ENCODE measurements at regions not wholly inside any gene's neighbourhood (a gene's known extent, or its start where the extent isn't known, plus 50 kb on each side); places are given as distances from the start of the nearest gene placed in this dataset.
"Not testable (repeated sequence)": the region's sequence is repeated elsewhere in the genome, so short reads cannot be mapped to it uniquely, and the experiment has no call there.

DNA sequence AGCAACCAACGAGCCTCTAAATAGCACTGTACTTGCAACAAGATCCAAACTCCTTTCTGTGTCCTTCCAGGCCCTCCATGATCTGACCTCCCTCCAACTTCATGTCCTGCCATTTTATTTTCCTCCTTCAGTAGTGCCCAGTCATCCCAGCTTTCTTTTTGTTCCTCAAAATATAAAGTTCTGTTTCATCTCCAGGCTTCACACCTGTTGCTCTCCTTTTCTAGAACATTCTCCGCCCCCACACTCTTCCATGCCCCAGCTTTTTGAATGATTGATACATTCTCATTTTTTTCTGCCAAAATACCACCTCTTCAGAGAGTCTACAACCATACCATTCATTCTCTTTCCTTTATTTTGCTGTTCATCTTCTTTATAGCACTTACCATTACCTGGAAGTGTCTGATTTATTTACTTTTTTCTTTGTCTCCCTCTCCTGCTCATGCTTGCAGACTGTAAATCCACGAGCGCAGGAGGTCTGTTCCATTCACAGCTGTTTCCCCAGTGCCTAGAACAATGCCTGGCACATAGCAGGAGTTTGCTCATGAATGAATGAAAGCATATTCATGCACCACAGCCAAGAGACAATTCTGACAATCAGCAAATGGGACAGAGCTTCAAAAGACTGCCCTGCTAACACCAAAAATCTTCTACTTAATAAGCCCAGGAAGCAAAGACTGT lies 296.4 kb downstream of the RPAP3 start:
- no peak for DNase-seq (ENCODE audit: low read depth)

DNA sequence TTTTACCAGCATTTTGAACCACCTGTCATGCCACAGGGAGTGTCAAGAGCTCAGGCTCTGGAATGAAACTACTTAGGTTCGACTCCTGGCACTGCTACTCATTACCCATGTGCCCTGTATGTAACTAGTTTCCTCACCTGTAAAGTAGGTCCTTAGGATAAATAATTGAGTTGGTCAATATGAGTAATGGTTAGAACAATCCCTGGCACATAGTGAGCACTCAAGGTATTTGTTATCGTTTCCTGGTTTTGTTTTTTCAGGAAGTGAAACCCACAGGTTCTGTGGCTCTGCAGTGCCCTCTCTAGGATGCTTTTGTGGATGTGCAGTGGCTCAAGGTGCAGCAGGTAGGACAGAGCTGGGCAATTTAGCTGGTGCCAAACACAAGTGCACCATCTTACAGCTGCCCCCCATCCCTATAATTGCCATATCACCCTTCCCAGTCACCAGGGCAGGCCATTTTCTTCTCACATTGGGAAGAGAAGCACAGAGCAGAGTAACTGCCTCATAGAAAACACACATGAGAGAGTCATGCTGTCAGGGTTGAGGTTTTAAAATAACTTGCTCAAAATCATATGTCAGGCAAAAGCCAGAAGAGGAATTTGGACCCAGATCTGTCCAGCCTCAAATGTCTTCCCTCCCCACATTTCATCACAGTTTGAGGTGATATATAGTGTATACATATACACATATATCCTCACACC lies 297.5 kb downstream of the RPAP3 start:
- DNase-seq (ENCODE audit: low read depth) = no peak

DNA sequence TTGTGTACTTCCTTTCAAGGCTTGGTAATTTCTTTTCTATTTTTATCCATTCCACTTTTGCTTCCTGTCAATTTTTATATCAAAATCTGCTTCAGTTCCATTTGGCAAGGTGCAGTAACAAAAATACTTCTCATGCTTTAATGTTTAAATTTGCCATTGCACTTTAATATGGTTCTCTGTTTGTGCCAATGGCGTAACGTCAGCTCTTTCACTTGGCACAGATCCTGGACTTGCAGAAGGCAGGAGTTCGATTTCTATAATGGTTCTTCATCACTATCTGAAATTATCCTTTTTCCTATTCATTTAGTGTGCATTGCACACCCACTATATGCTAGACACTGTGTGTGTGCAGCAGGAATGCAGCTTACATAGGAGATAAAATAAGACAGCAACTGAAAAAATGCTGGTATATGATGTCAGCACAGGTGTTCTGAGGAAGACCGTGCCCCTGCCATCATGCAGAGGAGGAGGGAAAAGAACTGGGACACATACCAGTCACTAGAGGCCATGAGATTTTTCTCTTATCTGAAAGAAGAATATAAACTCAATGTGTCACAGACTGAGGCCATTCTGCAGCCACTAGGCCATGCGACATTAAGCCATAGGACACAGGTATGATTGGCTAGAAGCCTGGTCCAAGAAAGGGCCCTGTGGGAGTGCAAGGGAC lies 298.2 kb downstream of the RPAP3 start:
- DNase-seq (ENCODE audit: low read depth) = no peak

DNA sequence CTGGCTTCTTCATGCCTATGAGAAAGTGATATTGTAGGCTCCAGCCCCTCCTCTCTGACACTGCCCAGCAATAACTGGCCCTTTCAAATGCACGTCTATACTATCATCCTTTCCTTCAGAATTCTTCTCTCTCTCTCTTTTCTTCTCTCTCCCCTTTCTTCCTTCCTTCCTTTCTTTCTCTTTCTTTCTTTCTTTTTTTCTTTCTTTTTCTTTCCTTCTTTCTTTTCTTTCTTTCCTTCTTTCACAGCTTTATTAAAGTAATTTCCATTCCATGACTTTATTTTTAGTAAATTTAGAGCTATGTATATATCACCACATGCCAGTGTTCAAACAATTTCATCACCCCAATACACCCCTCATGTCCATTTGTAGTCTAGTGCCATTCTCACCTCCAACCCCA lies 302.1 kb downstream of the RPAP3 start:
- DNase-seq (ENCODE audit: low read depth) = no peak

GRCh38 chr12:47401196-47401595 lies 304.6 kb downstream of the RPAP3 start:
- not testable (repeated sequence) for DNase-seq (ENCODE audit: low read depth)

DNA sequence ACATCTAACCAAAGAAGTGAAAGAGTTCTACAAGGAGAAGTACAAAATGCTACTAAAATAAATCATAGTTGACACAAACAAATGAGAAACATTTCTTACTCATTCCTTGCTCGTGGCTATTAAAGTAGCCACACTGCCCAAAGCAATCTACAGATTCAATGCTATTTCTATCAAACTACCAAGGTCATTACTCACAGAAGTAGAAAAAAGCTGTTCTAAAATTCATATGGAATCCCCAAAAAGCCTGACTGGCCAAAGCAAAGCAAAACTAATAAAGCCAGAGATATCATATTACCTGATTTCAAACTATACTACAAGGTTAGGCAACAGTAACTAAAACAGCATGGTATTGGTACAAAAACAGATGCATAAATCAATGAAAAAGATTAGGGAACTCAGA lies 305.6 kb downstream of the RPAP3 start:
- DNase-seq (ENCODE audit: low read depth) = no peak

DNA sequence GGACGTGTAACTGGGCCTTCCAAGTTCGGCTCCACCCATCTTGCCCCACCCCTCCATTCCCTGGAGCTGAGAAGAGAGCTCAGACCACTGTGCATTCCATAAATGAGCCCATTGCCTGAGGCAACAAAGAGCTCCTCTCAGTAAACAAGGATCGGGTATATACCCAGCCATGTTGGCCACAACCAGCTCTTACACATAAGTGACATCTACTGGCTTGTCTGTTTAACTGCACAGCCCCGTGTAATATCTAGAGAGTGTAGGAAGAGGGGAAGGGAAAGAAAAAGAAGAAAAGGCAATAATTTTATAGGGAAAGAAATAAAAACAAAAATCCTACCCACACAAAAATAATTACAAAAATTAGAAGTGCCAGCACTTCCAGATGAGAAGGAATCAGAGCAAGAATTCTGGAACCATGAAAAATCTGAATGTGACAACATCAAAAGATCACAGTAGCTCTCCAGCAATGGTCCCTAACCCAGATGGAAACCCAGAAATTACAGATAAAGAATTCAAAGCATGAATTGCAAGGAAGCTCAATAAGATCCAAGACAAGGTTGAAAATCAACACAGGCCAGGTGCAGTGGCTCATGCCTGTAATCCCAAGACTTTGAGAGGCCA lies 308.1 kb downstream of the RPAP3 start:
- no peak for DNase-seq (ENCODE audit: low read depth)

DNA sequence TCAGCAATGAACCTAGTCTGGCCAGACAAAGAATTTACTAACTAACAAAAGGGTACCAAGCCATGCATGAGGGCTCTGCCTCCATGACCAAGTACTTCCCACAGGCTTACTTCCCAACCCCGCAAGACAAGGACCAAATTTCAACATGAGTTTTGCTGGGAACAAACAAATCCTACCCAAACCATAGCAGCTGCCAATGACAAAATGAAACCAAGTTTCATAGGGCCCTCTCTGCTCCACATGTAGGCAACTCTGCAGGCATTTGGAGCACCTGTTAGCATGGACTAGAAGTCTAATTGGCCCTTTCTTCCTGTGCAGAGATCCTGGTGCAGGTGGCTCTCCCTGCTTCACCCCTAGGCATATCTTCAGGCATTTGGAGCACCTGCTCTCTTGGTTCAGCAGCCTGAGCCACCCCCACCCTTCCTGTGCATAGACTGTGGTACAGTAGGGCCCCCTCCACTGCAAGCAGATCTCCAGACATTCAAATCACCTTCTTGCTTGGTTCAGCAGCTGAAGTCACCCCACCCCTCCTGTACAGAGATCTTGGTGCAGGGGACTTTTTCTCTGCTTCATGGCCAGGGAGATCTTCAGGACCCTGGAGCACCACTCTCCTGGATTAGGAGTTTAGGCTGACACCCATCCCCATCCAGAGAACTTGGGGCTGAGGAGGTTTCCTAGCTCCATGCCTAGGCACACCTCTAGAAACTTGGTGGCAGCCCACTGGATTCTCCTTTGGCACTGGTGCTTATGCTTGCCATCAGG lies 308.7 kb downstream of the RPAP3 start:
- DNase-seq (ENCODE audit: low read depth) = no peak

- DNase-seq (ENCODE audit: low read depth) = no peak
These were observed 311.8 kb downstream of the RPAP3 start for GRCh38 chr12:47394070-47394469.

GRCh38 chr12:47393403-47393790 lies 312.4 kb downstream of the RPAP3 start:
- no peak for DNase-seq (ENCODE audit: low read depth)

- DNase-seq (ENCODE audit: low read depth) = no peak
These were observed 311.8 kb upstream of the AMIGO2 start for GRCh38 chr12:47391566-47391965.

- no peak for DNase-seq (ENCODE audit: low read depth)
These were observed 309.0 kb upstream of the AMIGO2 start for GRCh38 chr12:47388712-47389111.

DNA sequence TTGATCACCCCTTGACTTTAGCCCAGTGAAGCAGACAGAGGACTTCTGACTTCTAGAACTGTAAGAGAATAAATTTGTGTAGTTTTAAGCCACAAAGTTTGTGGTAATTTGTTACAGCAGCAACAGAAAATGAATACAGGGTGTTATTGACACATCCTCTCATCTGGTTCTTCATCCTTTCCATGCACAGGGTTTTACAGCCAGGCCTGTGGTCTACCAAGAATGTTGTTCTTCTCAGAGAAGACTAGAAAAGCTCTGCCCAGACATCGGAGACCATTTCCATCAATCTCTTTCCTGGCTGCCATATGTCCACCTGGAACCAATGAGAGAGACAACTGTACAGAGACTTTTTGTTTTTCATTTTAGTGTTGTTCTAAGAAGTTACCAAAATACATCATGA lies 308.2 kb upstream of the AMIGO2 start:
- no peak for DNase-seq (ENCODE audit: low read depth)

GRCh38 chr12:47385653-47386052 lies 305.9 kb upstream of the AMIGO2 start:
- DNase-seq (ENCODE audit: low read depth) = no peak

DNA sequence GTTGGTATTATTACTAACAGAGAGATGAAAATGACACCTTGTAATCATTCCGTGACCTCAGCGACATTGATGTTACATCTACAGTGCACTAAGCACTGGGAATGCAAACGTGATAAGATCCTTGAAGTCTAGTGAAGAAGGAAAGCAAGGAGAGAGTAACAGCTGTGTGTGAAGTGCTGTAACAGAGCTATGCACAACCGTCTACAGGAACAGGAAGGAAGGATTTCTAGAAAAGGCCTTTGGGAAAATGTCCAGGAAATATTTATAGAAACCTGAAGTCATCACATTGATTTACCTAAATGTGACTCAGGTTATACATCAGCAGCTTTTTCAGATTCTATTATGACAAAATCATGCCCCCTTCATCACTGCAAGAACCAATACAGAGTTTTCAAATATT lies 304.2 kb upstream of the AMIGO2 start:
- DNase-seq (ENCODE audit: low read depth) = no peak

GRCh38 chr12:47382305-47382704 lies 302.5 kb upstream of the AMIGO2 start:
- DNase-seq (ENCODE audit: low read depth) = no peak

DNA sequence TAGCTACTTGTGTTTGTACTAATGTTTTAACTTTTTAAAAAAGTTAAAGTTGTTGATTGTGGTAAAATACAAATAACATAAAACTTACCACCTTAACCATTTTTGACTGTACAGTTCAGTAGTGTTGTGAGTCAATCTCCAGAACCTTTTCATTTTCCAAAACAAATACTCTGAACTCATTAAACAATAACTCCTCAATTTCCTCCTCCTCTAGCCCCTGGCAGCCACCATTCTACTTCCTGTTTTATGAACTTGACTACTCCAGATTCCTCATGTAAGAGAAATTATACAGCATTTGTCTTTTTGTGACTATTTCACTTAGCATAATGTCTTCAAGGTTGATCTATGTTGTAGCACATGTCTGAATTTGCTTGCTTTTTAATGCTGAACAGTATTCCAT lies 299.1 kb upstream of the AMIGO2 start:
- DNase-seq (ENCODE audit: low read depth) = no peak

- no peak for DNase-seq (ENCODE audit: low read depth)
These were observed 298.4 kb upstream of the AMIGO2 start for GRCh38 chr12:47378222-47378582.

DNA sequence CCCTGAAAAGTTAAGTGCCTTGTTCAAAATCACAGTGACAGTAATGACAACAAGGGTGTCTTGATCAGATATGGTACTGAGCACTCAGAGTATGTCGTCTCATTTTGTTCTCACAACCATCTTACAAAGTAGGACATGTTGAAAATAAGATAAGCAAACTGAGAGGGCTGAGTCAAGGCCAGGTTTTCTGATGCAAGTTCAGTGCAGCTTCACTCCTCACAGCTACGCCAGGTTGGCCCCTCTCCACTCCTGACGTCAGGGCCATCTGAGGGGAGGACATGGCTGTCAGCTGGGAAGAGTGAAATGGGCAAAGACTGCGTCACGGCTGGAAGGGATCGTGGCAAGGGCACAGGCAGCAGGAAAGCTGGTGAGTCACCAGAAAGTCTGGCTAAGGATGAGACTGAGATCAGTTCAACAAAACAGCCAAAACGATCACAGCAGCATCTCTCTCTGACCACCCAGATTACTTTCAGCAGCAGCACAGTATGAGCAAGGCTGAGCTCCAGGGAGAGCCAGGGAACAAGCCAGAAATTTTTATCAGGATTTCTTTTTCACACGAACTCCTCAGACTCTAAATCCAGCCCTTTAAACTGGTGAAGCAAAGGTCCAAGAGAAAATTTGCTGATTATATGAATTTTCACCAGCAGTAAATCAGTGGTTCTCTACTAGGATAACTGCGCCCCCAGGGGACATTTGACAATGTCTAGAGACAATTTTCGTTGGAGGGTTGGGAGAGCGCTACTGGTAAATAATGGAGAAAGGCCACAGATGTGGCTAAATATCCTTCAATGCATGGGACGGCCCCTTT lies 297.9 kb upstream of the AMIGO2 start:
- DNase-seq (ENCODE audit: low read depth) = peak; percentile 97

DNA sequence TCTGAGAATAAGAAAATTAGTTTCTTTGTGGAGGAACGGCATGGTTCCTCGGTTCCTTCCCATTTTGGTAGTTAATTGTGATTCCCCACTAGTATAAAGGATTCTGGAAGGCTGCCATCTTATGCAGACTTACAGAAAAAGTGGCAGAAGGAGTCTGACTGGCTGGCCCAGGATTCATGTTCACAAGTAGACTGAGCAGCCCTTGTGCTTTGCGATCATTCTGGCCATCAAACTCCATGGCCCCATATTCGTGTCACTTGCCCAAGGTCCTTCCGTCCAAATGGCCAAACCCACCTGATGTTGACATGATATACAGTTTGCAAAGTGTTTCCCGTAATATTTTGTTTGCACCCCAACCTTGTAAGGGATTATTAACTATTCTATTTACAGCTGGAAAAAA lies 297.2 kb upstream of the AMIGO2 start:
- no peak for DNase-seq (ENCODE audit: low read depth)

GRCh38 chr12:47373554-47374150 lies 293.9 kb upstream of the AMIGO2 start:
- DNase-seq (ENCODE audit: low read depth) = no peak
